GM13976 (cell line): ENCODE measurements at regions not wholly inside any gene's neighbourhood (a gene's known extent, or its start where the extent isn't known, plus 50 kb on each side); places are given as distances from the start of the nearest gene placed in this dataset.

Source experiments
- DNase-seq: peaks from one replicate; pipeline ENCODE4 v3.0.0; 2012; ENCODE audit warnings: low spot score
- CTCF ChIP-seq: IDR thresholded peaks from 2 replicates; pipeline ENCODE4 v1.5.1; 2012; ENCODE audit warnings: borderline replicate concordance, mild to moderate bottlenecking; ENCODE audit not compliant: insufficient read depth; ENCODE audit errors: extremely low read depth, missing control alignments, control extremely low read depth
- in situ Hi-C: fragments of 300-500 bp; cut with MboI; formaldehyde crosslinking; loops from one replicate; pipeline ENCODE4 v1.12.0; 2022; ENCODE audit warnings: low sequenced_read_pairs, mixed read lengths, inconsistent platforms; ENCODE audit not compliant: unreplicated experiment

GRCh38 chr2:82075875-82076274 lies 1771.3 kb upstream of the LRRTM1 start:
- TF ChIP-seq CTCF = no peak
- in situ Hi-C loops = no loop called here
- no peak for DNase-seq

- no peak for TF ChIP-seq CTCF
- in situ Hi-C loops = no loop called here
- DNase-seq = no peak
These were observed 1757.9 kb upstream of the LRRTM1 start for GRCh38 chr2:82062463-82062862.

GRCh38 chr2:82055846-82056245 lies 1751.3 kb upstream of the LRRTM1 start:
- no peak for TF ChIP-seq CTCF
- in situ Hi-C loops = no loop called here
- DNase-seq = no peak

GRCh38 chr2:82043867-82044266 lies 1739.3 kb upstream of the LRRTM1 start:
- no peak for TF ChIP-seq CTCF
- DNase-seq = no peak
- in situ Hi-C loops = no loop called here

GRCh38 chr2:82027921-82028615 lies 1723.5 kb upstream of the LRRTM1 start:
- in situ Hi-C loops = no loop called here
- no peak for DNase-seq
- TF ChIP-seq CTCF = no peak

GRCh38 chr2:82023710-82024109 lies 1719.2 kb upstream of the LRRTM1 start:
- DNase-seq = no peak
- TF ChIP-seq CTCF = no peak
- in situ Hi-C loops = no loop called here
